HG03521 (cell line): ENCODE measurements at regions not wholly inside any gene's neighbourhood (a gene's known extent, or its start where the extent isn't known, plus 50 kb on each side); places are given as distances from the start of the nearest gene placed in this dataset.
A peak's percentile ranks its signal among the peaks of the same experiment; 100 is the strongest.
"Not testable (repeated sequence)": the region's sequence is repeated elsewhere in the genome, so short reads cannot be mapped to it uniquely, and the experiment has no call there.

Experiments used
- ATAC-seq: cut with Tn5 transposase; IDR thresholded peaks from one replicate; pipeline ENCODE4 v1.9.1; 2021; ENCODE audit warnings: mild to moderate bottlenecking, moderate library complexity; ENCODE audit not compliant: unreplicated experiment

DNA sequence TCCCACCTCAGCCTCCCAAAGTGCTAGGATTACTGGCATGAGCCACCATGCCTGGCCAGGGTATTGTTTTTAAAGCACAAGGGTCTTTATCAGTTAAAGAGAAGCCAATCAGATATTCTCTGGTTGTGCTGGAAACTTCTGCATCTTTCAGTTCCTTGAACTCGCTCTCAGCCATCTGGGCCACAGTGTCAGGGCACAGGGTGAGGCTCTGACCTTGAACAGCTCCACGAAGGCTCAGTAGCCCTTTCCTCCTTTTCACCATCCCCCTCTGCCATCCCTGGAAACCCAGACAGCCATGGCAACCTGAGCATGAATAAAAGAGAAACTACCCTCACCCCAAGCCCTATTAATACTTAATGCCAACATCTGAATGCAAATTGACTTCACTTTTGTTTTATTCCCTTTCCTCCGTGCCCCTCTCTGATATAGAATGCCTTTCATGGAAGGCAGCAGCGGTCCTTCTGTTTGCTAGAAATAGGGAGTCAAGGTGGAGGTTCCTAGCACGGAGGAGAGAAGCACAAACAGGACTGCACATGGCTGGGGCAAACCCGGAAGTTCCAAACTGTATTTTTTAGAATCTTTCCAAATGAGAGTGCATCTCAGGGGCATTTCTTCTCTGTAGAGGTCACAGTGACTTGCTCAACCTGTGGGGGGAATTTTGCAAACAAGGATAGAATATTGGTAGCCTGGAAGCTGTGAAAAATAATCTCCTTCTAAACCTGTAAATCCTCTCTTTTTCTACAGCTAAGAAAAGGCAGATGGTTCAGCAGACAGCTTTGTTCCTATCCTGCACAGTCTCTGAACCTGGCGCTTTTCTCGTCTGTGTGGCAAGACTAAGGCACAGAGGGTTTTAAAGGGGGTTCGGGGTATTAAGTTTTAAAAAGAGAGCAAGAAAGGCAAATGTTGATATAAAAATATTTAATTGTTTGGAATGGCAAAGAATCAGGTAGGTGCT, 176.4 kb upstream of the RREB1 start:
- ATAC-seq, result no peak

DNA sequence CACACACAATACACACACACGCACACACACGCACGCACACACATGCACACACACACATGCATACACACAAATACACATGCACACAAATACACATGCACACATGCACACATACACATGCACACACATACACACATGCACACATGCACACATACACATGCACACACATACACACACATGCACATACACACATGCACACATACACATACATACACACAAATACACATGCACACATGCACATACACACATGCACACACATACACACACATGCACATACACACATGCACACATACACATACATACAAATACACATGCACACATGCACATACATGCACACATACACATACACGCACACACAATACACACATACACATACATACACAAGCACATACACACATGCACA, 175.4 kb upstream of the RREB1 start:
- no peak for ATAC-seq

DNA sequence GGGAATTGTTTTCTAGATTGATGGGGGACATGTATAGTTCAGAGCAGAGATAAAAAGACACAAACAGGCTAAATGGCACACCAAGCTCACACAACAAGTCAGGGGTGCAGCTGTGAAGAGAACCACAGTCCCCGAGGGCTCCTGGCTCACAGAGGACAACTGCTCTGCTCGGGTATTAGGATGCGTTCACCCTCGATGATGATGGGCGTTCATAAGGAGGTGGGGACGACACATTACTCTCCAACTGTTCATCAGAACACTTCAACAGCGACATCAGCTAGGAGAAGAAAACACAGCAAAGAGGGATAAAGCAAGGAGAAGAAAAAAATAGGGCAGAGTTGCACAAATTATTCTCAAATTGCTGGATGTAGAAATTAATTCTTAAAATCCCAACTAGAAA, 174.8 kb upstream of the RREB1 start:
- ATAC-seq, result no peak

DNA sequence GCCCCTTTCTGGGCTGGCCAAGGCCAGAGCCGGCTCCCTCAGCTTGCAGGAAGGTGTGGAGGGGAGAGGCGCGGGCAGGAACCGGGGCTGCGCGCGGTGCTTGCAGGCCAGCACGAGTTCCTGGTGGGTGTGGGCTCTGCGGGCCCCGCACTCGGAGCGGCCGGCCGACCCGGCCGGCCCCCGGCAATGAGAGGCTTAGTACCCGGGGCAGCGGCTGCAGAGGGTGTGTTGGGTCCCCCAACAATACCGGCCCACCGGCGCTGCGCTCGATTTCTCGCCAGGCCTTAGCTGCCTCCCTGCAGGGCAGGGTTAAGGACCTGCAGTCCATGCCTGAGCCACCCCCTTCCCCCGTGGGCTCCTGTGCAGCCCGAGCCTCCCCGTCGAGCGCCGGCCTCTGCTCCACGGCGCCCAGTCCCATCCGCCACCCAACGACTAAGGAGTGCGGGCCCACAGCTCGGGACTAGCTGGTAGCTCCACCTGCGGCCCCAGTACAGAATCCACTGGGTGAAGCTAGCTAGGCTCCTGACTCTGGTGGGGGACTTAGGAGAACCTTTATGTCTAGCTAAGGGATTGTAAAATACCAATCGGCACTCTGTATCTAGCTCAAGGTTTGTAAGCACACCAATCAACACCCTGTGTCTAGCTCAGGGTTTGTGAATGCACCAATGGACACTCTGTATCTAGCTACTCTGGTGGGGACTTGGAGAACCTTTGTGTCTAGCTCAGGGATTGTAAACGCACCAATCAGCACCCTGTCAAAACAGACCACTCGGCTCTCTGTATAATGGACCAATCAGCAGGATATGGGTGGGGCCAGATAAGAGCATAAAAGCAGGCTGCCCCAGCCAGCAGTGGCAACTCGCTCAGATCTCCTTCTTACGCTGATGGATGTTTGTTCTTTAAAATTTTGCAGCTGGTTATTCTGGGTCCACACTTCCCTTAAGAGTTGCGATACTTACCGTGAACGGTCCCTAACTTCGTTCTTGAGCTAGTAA, 167.4 kb upstream of the RREB1 start:
- ATAC-seq, result no peak

DNA sequence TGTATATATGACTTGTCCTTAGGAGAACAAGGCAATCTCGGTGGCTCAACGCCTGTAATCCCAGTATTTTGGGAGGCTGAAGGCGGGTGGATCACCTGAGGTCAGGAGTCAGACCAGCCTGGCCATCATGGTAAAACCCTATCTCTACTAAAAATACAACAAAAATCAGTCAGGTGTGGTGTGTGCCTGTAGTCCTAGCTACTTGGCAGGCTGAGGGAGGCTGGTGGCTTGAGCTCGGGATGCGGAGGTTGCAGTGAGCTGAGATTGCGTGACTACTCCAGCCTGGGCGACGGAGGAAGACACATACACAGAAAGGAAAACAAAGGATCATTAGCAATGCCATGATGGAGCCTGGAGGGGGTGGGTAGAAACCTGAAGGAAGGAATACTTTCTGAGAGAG, 166.6 kb upstream of the RREB1 start:
- ATAC-seq, result no peak

DNA sequence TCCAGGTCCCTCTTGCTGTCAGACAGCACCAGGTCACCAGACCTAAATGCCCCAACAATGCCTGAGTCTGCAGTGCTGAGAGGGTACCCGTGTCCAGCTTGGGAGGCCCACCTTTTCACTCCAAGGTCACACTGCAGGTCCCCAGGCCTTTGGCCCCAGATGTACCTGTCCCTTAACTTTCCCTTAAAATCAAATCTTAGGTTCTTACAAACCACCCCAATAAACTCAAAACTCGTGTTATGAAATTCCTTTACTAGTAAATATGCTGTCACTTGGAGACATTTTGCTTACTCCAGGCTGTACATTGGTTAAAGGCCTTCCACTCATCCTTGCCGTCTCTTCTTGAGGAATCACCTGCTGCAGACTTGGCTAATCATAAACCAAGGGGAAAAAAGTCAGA, 165.7 kb upstream of the RREB1 start:
- ATAC-seq, result no peak

DNA sequence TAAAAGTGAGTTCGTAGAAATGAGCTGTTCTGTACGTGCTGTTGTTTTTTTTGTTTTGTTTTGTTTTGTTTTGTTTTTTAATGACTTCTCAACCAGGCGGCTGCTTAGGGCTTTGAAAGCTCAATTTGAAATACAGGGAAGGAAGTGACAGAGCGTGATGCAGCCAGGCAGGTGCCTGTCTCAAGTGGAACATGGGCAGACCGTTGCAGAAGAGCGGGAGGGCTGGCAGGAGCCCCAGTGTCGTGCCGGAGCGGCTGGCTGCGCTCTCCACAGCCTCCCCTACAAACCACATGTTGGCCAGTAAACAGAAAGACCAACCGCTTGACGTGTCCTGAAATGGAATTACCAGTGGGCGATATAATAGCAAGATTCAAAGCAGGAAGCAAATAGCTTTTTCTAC, 164.9 kb upstream of the RREB1 start:
- peak; percentile 76 for ATAC-seq

DNA sequence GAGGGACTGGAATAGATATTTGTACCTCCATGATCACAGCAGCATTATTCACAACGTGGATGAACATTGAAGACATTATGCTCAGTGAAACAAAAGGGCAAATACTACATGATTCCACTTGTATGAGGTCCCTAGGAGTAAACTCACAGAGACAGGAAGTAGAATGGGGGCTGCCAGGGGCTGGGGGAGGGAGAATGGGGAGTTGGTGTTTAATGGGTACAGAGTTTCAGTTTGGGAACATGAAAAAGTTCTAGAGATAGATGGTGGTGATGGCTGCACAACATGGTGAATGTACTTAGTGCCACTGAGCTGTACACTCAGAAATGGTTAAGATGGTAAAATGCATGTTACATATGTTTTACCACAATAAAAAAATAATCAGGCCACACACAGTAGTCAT, 164.3 kb upstream of the RREB1 start:
- ATAC-seq, result no peak

DNA sequence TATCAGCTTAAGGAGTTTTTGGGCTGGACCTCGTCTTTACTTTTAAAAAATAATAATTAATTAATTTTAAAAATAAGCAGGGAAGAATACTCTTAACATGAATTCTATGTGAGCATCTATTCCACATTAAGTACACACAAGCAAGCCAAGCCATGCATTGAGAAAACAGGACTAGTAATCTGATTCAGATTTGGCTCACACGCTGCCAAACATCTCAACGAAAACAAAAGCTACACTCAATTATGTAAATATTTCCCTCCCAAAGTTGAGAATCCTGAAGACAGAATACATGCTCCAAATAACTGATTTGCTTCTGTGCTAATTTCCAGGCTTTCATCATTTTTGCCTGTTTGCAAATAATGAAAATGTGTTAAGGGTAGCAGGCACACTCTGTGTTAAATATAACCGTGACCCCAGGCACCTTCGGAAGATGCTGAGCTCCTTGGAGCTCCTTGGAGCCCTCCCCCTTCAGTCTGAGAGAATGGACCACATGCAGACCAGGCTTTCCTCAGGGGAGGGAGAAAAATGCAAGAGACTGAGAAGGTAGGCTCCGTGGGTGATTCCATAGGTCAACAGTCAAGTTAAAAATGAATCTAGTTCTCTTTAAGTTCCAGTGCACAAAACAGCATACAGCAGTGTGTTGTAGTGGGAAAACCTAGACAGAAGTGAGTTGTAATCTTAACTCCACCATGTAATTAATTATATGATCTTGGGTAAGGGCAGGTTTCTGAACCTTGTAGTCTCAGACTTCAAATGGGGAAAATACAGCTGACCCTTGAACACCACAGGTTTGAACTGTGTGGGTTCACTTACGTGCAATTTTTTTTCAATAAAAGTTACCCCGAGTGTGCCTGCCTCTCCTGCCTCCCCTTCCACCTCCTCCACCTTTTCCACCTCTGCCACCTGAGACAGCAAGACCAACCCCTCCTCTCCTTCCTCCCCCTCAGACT, 161.3 kb upstream of the RREB1 start:
- no peak for ATAC-seq

DNA sequence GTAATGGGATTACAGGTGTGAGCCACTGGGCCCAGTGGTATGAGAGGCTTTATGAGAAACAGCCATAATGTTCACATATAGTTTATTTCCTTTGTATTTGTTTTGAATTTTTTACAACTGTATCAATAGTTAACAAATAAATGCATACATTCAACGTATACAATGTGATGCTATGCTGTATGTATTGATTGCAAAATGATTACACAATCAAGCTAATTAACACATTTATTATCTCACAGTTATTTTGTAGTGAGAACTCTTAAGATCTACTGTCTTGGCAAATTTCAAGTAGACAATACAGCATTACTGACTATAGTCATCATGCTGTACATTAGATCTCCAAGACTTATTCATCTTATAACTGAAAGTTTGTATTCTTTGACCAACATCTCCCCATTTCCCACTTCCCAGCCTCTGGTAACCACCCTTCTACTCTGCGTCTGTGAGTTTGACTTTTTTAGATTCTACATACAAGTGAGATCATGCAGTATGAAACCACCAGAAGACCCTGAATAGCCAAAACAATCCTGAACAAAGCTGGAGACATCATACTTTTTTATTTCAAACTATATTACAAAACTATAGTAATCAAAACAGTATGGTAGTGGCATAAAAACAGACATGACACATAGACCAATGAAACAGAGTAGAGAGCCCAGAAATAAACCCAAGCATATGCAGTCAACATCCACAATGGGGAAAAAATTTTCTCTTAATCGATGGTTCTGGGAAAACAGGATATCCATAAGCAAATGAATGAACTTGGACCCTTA, 157.2 kb upstream of the RREB1 start:
- ATAC-seq, result no peak

DNA sequence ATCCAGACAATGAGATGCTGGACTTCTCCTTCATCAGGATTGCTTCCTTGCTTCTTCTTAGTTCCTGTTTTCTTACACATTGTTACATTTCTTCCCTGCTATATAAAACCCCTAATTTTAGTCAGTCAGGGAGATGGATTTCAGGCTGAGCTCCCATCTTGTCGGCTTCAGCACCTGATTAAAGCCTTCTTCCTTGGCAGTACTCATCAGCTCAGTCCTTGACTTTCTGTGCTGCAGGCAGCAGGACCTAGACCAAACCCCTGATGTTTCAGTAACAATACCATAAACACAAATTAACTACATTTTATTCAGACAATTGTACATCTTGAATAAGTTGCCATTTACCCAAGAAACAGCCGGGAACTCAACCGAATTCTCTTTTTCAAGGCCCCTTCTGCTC, 156.4 kb upstream of the RREB1 start:
- no peak for ATAC-seq

DNA sequence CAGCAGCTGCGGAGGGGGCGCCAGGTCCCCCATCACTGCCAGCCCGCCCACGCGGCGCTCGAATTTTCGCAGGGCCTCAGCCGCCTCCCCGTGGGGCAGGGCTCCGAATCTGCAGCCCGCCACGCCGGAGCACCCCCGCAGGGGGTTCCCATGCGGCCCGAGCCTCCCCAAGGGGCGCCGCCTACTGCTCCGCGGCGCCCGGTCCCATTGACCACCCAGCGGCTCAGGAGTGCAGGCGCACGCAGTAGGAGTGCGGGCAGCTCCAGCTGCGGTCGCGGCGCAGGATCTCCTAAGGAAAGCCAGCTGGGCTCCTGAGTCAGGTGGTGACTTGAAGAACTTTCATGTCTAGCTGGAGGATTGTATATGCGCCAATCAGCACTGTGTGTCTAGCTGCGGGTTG, 155.3 kb upstream of the RREB1 start:
- ATAC-seq, result no peak

DNA sequence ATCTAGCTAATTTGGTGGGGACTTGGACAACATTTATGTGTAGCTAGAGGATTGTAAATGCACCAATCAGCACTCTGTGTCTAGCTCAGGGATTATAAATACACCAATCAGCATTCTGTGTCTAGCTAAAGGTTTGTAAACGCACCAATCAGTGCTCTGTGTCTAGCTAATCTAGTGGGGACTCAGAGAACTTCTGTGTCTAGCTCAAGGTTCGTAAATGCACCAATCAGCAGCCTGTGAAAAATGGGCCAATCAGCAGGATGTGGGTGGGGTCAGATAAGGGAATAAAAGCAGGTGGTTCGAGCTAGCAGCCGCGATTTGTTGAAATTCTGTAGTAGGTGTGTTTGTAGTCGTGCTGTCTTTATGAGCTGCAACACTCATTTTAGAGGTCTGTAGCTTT, 154.8 kb upstream of the RREB1 start:
- ATAC-seq, result not testable (repeated sequence)

DNA sequence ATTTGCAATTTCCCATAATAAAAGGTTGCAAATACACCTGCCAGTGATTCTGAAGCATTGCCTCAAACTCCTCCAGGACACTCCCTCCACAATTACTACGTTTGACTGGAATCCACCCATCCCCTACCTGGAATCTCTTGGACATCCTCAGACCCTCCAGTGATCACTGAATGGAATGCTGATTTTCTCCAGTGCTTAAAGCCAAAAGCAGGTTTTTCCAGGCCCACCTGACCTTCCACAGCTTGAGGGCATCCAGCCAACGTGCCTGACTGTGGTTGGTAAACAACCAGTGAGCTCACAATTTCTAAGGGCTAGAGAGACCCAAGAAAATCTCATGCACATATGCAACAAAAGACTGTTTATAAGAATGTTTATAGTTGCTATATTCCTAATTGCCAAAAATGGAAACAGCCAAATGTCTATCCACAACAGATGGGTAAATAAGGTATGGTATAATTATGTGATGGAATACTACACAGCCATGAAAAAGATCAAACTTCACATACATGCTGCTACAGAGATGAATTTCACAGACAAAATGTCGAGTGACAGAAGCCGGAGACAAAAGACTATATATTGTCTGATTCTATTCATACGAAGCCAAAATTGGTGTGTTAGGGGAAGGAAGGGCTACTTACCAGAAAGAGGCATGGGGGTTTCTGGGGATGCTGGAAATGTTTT, 147.1 kb upstream of the RREB1 start:
- ATAC-seq, result no peak

DNA sequence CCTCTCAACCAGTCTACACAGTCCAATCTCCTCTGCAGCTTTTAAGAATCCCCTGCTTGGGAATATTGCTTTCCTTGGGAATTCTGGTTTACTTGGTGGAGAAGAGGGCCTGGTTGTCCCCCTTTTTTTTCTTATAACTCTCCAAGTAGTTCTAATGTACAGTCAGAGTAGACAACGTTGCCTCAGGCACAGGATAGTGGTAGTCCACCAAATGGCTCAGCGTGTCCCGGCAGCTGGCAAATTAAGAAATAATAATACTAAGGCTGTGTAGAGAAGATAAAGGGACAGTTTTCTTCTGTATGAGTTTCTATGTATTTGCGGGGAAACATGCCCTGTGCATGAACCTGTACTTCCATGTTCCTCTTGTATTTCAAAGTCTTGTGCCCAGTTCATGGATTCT, 145.7 kb upstream of the RREB1 start:
- no peak for ATAC-seq

DNA sequence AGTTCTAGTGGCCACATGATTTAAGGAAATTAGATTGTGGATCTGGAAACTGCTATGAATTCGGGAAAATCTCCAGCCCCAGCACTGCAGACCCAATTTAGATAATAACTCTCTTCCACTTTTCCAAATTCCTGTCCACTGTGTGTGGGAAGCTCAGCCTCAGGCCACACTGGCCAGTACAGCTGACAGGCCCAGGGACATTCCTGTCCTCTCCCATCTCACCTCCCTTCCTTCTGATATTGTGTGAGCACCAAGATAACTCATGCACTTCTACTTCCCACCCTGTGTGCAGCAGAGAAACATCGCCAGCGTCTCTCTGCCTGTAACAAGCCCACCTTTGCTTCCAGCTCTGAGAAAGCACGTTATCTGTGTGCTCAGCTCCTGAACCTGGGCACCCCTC, 145.1 kb upstream of the RREB1 start:
- ATAC-seq, result no peak

DNA sequence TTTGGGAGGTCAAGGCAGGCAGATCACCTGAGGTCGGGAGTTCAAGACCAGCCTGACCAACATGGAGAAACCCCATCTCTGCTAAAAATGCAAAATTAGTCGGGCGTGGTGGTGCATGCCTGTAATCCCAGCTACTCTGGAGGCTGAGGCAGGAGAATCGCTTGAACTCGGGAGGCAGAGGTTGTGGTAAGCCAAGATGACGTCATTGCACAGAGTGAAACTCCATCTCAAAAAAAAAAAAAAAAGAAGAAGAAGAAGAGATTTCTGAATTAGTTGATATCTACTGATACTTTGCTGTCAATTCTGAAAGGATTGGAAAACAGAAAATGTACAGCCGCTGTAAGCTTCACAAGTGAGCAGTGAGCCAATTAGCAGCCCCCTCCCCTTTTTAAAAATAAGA, 144.4 kb upstream of the RREB1 start:
- ATAC-seq, result not testable (repeated sequence)

DNA sequence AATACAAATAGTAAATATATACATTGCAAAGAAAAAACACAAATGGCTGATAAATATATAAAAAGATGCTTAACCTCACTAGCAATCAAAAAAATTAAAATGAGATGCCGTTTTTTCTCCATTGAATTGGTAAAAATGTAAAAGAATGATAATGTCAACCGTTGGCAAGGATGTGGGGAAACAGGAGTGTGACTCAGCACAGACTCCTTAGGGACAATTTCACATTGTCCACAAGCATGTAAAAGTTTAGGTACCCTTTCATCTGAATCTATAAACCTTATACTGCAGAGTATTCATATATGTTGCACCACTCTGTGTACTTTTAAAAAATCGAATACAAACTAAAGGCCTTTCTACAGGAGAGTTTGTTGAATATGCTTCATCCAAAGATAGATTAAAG, 143.1 kb upstream of the RREB1 start:
- no peak for ATAC-seq

DNA sequence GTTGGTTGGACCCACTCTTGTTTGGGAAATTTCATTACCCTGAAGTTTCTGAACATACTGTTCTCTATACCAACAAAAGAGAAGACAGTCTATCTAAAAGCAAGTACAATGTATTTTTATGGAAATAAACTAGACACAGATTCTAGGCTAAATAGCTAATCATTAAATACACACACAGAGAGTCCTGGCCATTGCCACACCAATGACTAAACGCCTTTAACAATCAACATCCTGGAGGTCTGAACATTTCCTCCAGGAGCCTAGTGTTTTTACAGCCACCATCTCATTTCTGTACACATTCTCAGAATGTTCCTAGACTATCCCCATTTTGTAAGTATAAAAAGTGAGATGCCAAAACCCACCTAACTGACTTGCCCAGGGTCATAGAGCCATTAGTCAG, 141.6 kb upstream of the RREB1 start:
- ATAC-seq, result no peak
